ENCODE measurements at regions not wholly inside any gene's neighbourhood (a gene's known extent, or its start where the extent isn't known, plus 50 kb on each side); places are given as distances from the start of the nearest gene placed in this dataset.

DNA sequence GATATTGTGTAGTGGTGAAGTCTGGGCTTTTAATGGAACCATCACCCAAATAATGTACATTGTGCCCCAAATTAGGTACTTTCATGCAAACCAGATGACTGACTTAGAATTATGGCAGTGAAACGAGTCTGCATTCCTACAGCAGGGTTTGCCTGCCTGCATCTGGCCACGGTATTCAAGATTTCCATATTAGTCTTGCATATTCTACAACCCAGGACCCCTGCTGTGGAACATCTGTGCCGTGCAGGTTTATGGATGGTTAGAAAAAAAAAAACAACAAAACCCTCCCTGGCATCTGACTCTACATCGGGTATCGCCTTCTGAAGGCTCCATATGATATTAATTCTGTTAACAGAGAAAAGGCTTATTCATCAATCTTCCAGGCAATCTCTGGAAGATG lies 394.8 kb downstream of the DCDC2C start:
- TF ChIP-seq EZH2 (IDR thresholded peaks at IDR 0.05; ENCODE audit: insufficient read depth, poor library complexity, severe bottlenecking) (no peak), EZH2phosphoT487 (IDR thresholded peaks at IDR 0.05; ENCODE audit: insufficient read depth, low read depth) (no peak)

Data from GM23248 (cell line).